HG02610 (cell line): ENCODE measurements at regions not wholly inside any gene's neighbourhood (a gene's known extent, or its start where the extent isn't known, plus 50 kb on each side); places are given as distances from the start of the nearest gene placed in this dataset.
"Not testable (repeated sequence)": the region's sequence is repeated elsewhere in the genome, so short reads cannot be mapped to it uniquely, and the experiment has no call there.

Source experiments
- ATAC-seq: cut with Tn5 transposase; IDR thresholded peaks from one replicate; pipeline ENCODE4 v1.9.1; 2021; ENCODE audit warnings: mild to moderate bottlenecking, moderate library complexity; ENCODE audit not compliant: unreplicated experiment

- ATAC-seq, result peak; percentile 84
Measured at GRCh38 chr4:159410076-159410777, 307.3 kb downstream of the RAPGEF2 start.

DNA sequence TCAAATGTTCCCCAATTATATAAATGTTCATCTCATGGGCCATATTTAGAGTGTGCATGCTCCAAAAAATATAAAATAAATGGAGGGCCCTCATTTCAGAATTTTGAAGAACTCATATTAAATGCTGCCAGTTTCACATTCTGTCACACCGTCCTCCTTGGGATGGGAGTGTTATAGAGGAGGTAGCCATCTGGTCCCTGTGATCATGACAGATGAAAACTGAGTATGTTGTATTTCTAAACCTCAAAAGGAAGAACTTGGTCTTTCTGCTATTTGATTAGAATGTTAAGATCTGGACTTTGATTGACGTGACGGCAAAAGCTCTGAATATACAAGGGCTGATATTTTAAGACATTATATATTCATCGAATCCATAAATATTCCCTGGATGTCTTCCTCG, 308.0 kb downstream of the RAPGEF2 start:
- ATAC-seq, result no peak

GRCh38 chr4:159413306-159413943, 310.5 kb downstream of the RAPGEF2 start:
- ATAC-seq, result no peak

DNA sequence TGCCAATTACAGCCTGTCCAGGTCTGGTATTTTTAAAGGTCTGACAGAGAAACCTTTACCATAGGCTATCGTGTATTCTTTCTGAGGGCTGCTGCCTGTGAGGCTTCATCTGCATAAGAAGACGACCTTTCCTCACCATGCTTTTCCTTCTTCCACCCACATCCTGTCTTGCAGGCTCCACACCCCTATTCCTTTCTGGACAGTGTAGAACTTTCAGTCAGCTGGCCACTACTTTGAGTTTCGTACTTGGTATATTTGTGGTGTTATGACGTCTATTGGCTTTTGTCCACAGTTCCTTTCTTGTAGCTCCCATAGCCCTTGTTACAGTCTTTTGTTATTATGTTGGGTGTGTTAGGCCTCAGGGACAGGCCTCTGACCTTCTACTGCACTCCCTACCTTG, 311.4 kb downstream of the RAPGEF2 start:
- ATAC-seq, result no peak

- no peak for ATAC-seq
Measured at GRCh38 chr4:159416073-159416472, 313.2 kb downstream of the RAPGEF2 start.

DNA sequence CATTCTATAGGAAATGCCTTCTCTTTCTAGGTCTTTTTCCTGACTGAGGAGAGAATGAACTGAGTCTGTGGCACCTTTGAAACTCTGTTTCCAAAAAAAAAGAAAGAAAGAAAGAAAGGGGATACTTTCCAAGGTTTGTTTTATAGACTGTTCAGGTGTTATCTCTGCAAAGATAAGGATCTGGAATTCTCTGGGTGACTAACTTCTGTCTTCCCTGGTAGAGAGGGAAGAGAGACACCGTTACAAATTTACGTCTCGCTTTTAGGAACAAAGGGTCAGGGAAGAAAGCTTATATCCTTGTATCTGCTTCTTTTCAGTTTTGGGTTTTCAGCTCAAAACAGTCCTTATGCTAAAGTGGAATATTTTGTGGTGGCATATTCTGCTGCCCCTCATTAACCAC, 314.1 kb downstream of the RAPGEF2 start:
- ATAC-seq, result no peak

DNA sequence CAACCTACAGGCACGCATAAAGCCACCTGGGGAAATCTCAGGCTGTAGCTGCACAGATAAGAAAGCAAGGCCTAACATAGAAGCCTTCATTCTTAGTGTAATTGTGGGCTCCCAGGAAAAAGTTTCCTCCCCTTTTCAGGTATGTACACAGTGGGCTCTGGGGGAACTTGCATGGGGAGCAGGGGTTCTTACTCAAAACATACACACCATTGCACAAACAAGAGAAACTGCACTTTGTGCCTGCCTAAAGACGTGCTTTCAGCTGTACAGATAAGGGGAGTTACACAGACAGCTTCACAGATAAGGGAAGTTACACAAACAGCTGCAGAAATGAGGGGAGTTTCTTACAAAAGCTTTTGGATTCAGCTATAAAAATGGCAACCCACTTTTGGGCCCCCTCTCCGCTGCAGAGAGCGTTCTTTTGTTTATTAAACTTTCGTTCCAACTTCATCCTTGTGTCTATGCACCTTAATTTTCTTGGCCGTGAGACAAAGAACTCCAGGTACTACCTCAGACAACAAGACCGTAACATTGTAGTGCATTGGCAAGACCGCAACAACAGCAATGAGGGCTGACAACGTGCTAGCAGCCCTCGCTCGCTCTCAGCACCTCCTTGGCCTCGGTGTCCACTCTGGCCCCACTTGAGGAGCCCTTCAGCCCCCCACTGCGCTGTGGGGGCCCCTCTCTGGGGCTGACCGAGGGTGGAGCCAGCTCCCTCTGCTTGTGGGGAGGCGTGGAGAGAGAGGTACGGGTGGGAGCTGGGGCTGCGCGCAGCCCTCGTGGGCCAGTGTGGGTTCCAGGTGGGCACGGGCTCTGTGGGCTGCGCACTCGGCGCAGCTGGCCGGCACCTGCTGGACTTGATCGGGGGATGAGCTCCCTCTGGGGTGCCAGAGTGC, 317.5 kb downstream of the RAPGEF2 start:
- ATAC-seq, result no peak

DNA sequence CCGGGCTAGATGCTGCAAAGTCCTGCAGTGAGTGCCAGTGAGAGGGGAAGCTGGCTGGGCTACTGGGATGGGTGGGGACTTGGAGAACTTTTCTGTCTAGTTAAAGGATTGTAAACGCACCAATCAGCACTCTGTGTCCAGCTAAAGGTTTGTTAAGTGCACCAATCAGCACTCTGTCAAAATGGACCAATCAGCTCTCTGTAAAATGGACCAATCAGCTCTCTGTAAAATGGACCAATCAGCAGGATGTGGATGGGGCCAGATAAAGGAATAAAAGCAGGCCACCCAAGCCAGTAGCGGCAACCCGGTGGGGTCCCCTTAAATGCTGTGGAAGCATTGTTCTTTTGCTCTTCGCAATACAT, 318.2 kb downstream of the RAPGEF2 start:
- ATAC-seq, result not testable (repeated sequence)

DNA sequence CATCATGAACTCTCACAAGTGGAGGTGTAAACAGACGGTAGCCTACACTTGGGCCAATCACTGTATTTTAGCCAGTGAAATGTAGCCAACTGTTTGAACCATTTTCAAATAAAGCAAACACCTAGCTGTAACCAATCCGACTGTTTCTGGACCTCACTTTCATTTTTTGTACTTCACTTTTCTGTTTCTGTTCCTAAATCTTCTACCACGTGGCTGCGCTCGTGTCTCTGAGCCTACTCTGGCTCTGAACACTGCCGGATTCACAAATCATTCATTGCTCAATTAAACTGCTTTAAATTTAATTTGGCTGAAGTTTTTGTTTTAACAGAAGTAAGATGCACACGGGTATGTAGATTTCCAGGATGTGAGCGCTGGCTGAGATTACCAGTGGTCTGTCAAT, 319.1 kb downstream of the RAPGEF2 start:
- ATAC-seq, result no peak

- no peak for ATAC-seq
Measured at GRCh38 chr4:159422626-159423025, 319.7 kb downstream of the RAPGEF2 start.

DNA sequence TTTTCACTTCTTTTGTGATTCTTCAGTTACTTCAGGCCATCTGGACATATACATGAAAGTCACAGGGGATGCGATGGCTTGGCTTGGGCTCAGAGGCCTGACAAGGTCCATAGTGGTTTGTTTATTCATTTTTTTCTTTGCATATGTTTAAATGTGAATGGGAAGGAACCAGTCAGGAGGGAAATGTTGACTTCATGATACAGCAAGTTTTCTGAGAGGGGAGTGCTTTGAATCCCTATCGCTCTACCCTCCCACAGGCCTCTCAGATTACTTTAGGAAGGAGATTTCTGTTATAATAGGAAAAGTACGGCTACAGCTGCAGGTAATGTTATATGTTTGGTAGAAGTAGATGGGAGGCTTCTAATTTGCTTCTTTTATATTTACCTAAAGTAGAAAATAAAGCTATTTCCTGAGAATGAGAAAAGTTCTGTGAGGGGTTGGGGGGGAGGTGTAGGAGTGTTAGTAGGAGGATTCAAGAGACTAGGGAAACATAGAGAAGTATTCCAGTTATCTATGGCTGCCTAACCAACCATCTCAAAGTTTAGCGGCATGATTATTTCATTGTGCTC, 322.9 kb downstream of the RAPGEF2 start:
- no peak for ATAC-seq

GRCh38 chr4:159428293-159428692, 325.4 kb downstream of the RAPGEF2 start:
- no peak for ATAC-seq

- ATAC-seq, result no peak
Measured at GRCh38 chr4:159428975-159429692, 326.3 kb downstream of the RAPGEF2 start.

DNA sequence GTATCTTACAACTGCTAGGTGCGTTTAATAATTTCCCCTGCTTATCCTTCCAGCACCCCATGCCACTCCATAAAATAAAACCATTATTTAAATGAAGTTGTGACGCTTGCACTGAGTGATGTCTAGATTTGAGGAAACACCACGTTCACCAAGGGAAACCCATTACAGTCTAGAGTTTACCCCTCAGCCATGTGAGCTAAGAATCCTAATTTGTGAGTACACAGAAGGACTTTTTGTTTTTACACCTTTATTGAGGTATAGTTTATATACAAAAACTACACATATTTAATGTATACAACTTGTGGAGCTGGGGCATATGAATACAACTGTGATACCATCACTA, 326.8 kb downstream of the RAPGEF2 start:
- no peak for ATAC-seq

DNA sequence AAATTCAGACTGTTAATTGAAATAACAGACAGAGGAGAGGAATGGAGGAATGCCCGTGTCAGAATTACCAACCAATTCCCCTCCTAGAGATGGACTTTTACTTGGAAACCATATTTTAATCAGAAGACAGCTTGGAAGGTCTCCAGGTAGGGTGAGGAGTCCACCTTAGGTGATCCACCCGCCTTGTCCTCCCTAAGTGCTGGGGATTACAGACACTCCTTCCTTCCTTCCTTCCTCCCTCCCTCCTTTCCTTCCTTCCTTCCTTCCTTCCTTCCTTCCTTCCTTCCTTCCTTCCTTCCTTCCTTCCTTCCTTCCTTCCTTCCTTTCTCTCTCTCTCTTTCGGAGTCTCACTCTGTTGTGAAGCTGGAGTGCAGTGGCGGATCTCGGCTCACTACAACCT, 328.0 kb downstream of the RAPGEF2 start:
- no peak for ATAC-seq

DNA sequence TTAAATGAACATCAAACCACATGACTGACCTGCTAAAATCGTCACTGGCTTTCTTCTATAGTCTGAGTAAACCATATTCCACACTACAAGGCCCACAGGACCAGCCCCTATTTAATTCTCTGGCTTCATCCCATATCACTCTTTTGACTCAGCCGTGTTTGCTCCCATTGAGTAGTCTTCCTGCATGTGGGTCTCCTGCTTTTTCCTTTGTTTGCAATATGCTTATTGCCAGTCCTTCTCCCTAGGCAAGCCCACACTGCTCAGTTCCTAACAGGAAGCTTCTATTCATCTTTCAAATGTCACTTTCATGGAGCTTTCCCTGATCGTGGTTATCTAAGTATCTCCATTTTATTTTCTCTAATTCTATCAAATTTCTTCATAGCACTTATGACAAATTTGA, 329.6 kb downstream of the RAPGEF2 start:
- ATAC-seq, result no peak

DNA sequence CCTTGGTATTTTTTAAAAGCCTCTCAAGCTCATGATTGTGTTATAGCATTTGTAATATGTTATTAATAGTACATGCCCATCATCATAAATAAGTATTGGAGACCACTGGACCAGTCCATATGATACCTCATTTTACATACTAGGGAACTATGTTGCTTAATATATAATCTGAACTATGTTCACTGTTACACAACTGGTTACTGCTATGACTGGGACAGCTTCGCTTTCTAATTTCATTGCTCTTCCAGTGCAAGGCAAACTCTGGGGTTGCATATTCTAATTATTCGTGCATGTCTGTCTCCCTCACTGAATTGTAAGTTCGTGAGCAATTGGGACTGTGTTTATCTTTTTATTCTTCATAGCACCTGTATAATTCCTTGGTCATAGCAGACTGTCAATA, 330.5 kb downstream of the RAPGEF2 start:
- no peak for ATAC-seq

GRCh38 chr4:159434114-159434870, 331.4 kb downstream of the RAPGEF2 start:
- ATAC-seq, result no peak

- no peak for ATAC-seq
Measured at GRCh38 chr4:159434871-159435241, 332.0 kb downstream of the RAPGEF2 start.

GRCh38 chr4:159435561-159436023, 332.7 kb downstream of the RAPGEF2 start:
- ATAC-seq, result peak; percentile 77
